K562 (cell line): ENCODE measurements at regions not wholly inside any gene's neighbourhood (a gene's known extent, or its start where the extent isn't known, plus 50 kb on each side); places are given as distances from the start of the nearest gene placed in this dataset.

Source experiments
- ATAC-seq: fragments of 200-7000 bp; cut with Tn5 transposase; 3 replicates; pipeline ENCODE4 v1.9.1; 2020; ENCODE audit warnings: moderate library complexity
- BruUV-seq: library from RNA; stranded (reverse); fragments of 400-500 nt; replicated peaks from 2 replicates; lab custom pipeline; 2021; lab: Mats Ljungman, UMichigan
- CTCF ChIA-PET: fragments of 300-600 bp; formaldehyde crosslinking; extraction: SDS; loops from one replicate; lab custom pipeline; 2021; ENCODE audit warnings: low intra/inter-chr PET ratio; lab: Yijun Ruan, JAX
- POLR2A ChIA-PET: fragments of 300-600, 350-650 bp; sonication (Branson Sonifier 250); formaldehyde crosslinking; extraction: SDS; loops from one replicate; lab custom pipeline; 2021; ENCODE audit warnings: antibody characterized with exemption, inconsistent platforms; lab: Yijun Ruan, JAX
- DNase-seq, 4 experiments: peaks; one replicate each; pipeline versions ENCODE4 v3.0.0 to v3.0.0-alpha.2; 2011 to 2018; ENCODE audit warnings: low spot score in 3 of 4, mixed read lengths in 3 of 4; ENCODE audit errors: extremely low read depth in 1 of 4
- FAIRE-seq: peaks from 2 replicates; lab custom pipeline; 2011; peaks lifted over from hg19 to GRCh38; lab: Jason Lieb, UNC
- H2AFZ ChIP-seq: 2 replicates; pipeline ENCODE4 v1.6.0; 2011; ENCODE audit warnings: low read depth, low read length, control low read depth, inconsistent platforms
- H3K27ac ChIP-seq: fragments of 200-600 bp; 3 replicates; pipeline ENCODE4 v1.8.0; 2011; ENCODE audit warnings: low read depth, mild to moderate bottlenecking, control low read depth, inconsistent platforms, low read length, moderate library complexity, mixed read lengths; ENCODE audit errors: extremely low read depth
- H3K27me3 ChIP-seq, 2 experiments: fragments of 300-600 bp in 1 of 2; 2 replicates in 1 of 2; 3 replicates in 1 of 2; pipeline versions ENCODE4 v1.6.0 to v1.8.0; 2011; ENCODE audit warnings: inconsistent platforms in 2 of 2, low read length in 2 of 2, mild to moderate bottlenecking in 1 of 2, mixed read lengths in 1 of 2, moderate library complexity in 1 of 2; ENCODE audit not compliant: control insufficient read depth in 2 of 2, insufficient read depth in 2 of 2
- H3K36me3 ChIP-seq: fragments of 300-600 bp; 3 replicates; pipeline ENCODE4 v1.8.0; 2011; ENCODE audit warnings: mild to moderate bottlenecking, low read length, inconsistent platforms; ENCODE audit not compliant: control insufficient read depth, insufficient read depth
- H3K4me1 ChIP-seq, 2 experiments: fragments of 200-600 bp in 1 of 2; replicated peaks in 1 of 2; 2 replicates in 1 of 2; 3 replicates in 1 of 2; pipeline versions ENCODE4 v1.5.1 to v1.8.0; 2011; ENCODE audit warnings: inconsistent platforms in 2 of 2, low read length in 2 of 2, mild to moderate bottlenecking in 1 of 2, mixed read lengths in 1 of 2, moderate library complexity in 1 of 2; ENCODE audit not compliant: control insufficient read depth in 2 of 2, insufficient read depth in 2 of 2
- H3K4me2 ChIP-seq: 2 replicates; pipeline ENCODE4 v1.6.1; 2011; ENCODE audit warnings: low read length, control low read depth, inconsistent platforms, mixed read lengths; ENCODE audit not compliant: insufficient read depth
- H3K4me3 ChIP-seq: fragments of 200-600 bp; sonication (generic), shearing (Covaris generic); 2 replicates; pipeline ENCODE4 v1.5.1; 2016; ENCODE audit warnings: control low read depth, inconsistent platforms
- H3K79me2 ChIP-seq: fragments of 200-600 bp; 3 replicates; pipeline ENCODE4 v1.8.0; 2011; ENCODE audit warnings: low read length, inconsistent platforms; ENCODE audit not compliant: control insufficient read depth, insufficient read depth
- H3K9ac ChIP-seq, 2 experiments: 2 replicates each; pipeline versions ENCODE4 v1.6.0 to v1.6.1; 2011; ENCODE audit warnings: low read depth in 2 of 2, low read length in 2 of 2, control low read depth in 1 of 2, inconsistent platforms in 1 of 2, mild to moderate bottlenecking in 1 of 2, mixed read lengths in 1 of 2; ENCODE audit not compliant: insufficient read depth in 1 of 2
- H3K9me1 ChIP-seq: one replicate; pipeline ENCODE4 v1.6.0; 2011; ENCODE audit warnings: inconsistent platforms, mild to moderate bottlenecking, low read length, moderate library complexity; ENCODE audit not compliant: control insufficient read depth, insufficient read depth
- H3K9me3 ChIP-seq: replicated peaks from 2 replicates; pipeline ENCODE4 v1.5.1; 2011; ENCODE audit warnings: low read depth, low read length, inconsistent platforms; ENCODE audit not compliant: control insufficient read depth, insufficient read depth
- H4K20me1 ChIP-seq: replicated peaks from 2 replicates; pipeline ENCODE4 v1.6.1; 2011; ENCODE audit warnings: low read length, inconsistent platforms, mixed read lengths; ENCODE audit not compliant: control insufficient read depth, insufficient read depth
- CBX5 ChIP-seq: IDR thresholded peaks from 2 replicates; pipeline ENCODE4 v1.6.1; 2014; ENCODE audit warnings: low read depth, borderline replicate concordance
- CEBPB ChIP-seq: fragments of 450-650 bp; IDR thresholded peaks from 2 replicates; pipeline ENCODE4 v1.6.1; 2016; ENCODE audit warnings: missing genetic modification characterization, missing compliant biosample characterization
- CHD2 ChIP-seq: IDR thresholded peaks from 2 replicates; pipeline ENCODE4 v1.6.1; 2011; ENCODE audit warnings: low read depth, low read length
- DMBX1 ChIP-seq: fragments of 250-450 bp; sonication (Bioruptor Pico); IDR thresholded peaks from 2 replicates; pipeline ENCODE4 v1.8.0; 2022; ENCODE audit warnings: inconsistent platforms, mild to moderate bottlenecking, moderate library complexity, borderline replicate concordance
- GTF2B ChIP-seq: IDR thresholded peaks from 2 replicates; pipeline ENCODE4 v1.6.1; 2011; ENCODE audit not compliant: insufficient read length; ENCODE audit errors: extremely low read depth
- NCOA1 ChIP-seq: fragments of 450-650 bp; IDR thresholded peaks from 2 replicates; pipeline ENCODE4 v1.6.1; 2016; ENCODE audit warnings: low read depth
- PCBP2 ChIP-seq: fragments of 200-400 bp; formaldehyde crosslinking; IDR thresholded peaks from 2 replicates; pipeline ENCODE4 v1.6.1; 2018; ENCODE audit warnings: low read length, low read depth, mild to moderate bottlenecking, moderate library complexity; ENCODE audit not compliant: poor library complexity, severe bottlenecking
- RBM15 ChIP-seq: fragments of 200-400 bp; formaldehyde crosslinking; IDR thresholded peaks from 2 replicates; pipeline ENCODE4 v1.6.1; 2018; ENCODE audit warnings: mild to moderate bottlenecking, low read length, moderate library complexity; ENCODE audit not compliant: insufficient read depth
- SOX6 ChIP-seq: fragments of 450-650 bp; IDR thresholded peaks from 2 replicates; pipeline ENCODE4 v1.6.1; 2014; ENCODE audit warnings: mild to moderate bottlenecking
- TFE3 ChIP-seq: fragments of 450-650 bp; formaldehyde crosslinking; IDR thresholded peaks from 2 replicates; pipeline ENCODE4 v1.4.0; 2020; ENCODE audit warnings: mild to moderate bottlenecking, mixed read lengths
- ZC3H8 ChIP-seq: fragments of 450-650 bp; IDR thresholded peaks from 2 replicates; pipeline ENCODE4 v1.6.1; 2017
- ZMIZ1 ChIP-seq, 2 experiments: fragments of 150-350 bp in 1 of 2; IDR thresholded peaks; 2 replicates each; pipeline ENCODE4 v1.6.1; 2012 to 2016; ENCODE audit warnings: low read depth in 2 of 2, low read length in 2 of 2, mild to moderate bottlenecking in 1 of 2, moderate library complexity in 1 of 2
- ZNF197 ChIP-seq: fragments of 200-800 bp; sonication (Bioruptor generic); IDR thresholded peaks from 2 replicates; pipeline ENCODE4 v1.6.1; 2016; ENCODE audit warnings: low read depth, missing genetic modification characterization, missing compliant biosample characterization
- ZNF217 ChIP-seq: sonication (generic); formaldehyde crosslinking; IDR thresholded peaks from 2 replicates; pipeline ENCODE4 v1.8.0; 2022; ENCODE audit warnings: mild to moderate bottlenecking, missing genetic modification reagents
- WGBS: fragments of 100-300 bp; shearing (Covaris generic); methylation state at CpG from one replicate; pipeline ENCODE4 v1.1.6; 2016; ENCODE audit warnings: low coverage, mixed read lengths; ENCODE audit not compliant: insufficient coverage; ENCODE audit errors: missing lambda C conversion rate; 5-methylcytosine and 5-hydroxymethylcytosine counted together
- in situ Hi-C: fragments of 300-500 bp; cut with MboI; formaldehyde crosslinking; loops from 4 replicates; pipeline ENCODE4 v1.15.0; 2018; ENCODE audit warnings: inconsistent platforms, mixed read lengths
- intact Hi-C: fragments of 100-400 bp; cut with micrococcal nuclease; formaldehyde crosslinking; loops from 2 replicates; pipeline ENCODE4 v1.14.2; 2022

DNA sequence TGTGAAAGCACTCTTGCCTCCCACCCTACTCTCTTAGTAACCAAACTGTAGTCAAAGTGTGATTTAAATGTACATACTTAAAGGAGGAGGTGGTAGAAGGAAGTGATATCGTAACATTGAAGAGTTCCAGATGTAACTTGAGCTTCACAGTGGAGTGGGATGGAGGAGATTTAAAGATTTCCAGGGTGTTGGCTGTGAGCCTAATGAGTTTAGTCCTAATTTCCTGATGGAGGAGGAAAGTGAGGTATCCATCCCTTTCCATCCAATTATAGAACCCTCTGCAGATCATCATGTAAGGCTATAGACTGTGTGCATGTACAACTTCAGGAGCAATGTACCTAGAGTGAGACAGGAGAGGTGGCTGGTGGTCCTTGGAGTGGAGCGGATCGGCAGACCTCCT, 1163.9 kb upstream of the SEMA6A start:
- H2AFZ ChIP-seq = no peak overlapping the region
- H3K9me1 ChIP-seq = no peaks in the 10 kb centered on the region
- H3K27me3 ChIP-seq = no peaks in the 10 kb centered on the region
- no peak overlapping the region for H3K9ac ChIP-seq
- WGBS = 5% methylated on average over 3 of the region's 3 CpGs
- in situ Hi-C loops = no loop called here
- H3K36me3 ChIP-seq = no peaks in the 10 kb centered on the region
- DNase-seq = no peak
- ATAC-seq = no peak
- no peak overlapping the region for H3K27ac ChIP-seq
- no peaks in the 10 kb centered on the region for H3K79me2 ChIP-seq
- no peak for FAIRE-seq
- TF ChIP-seq ZNF197 (CRISPR knock-in tag) = no peak
- TF ChIP-seq CHD2 = no peak
- no peak for TF ChIP-seq ZNF217 (CRISPR knock-in tag)
- no peak for TF ChIP-seq SOX6
- TF ChIP-seq TFE3 (CRISPR knock-in tag) = no peak
- no peak for TF ChIP-seq CEBPB (tag)
- TF ChIP-seq RBM15 = no peak
- TF ChIP-seq DMBX1 (CRISPR knock-in tag) = no peak
- no peak for TF ChIP-seq NCOA1
- no peak for TF ChIP-seq CBX5
- no peak for TF ChIP-seq GTF2B
- TF ChIP-seq ZMIZ1 (IDR thresholded peaks at IDR 0.05; ENCODE audit: low read depth in 2 of 2, low read length in 2 of 2) = no peak
- TF ChIP-seq ZC3H8 = no peak
- TF ChIP-seq PCBP2 = no peak
- ChIA-PET CTCF (interaction anchor here (0.6 kb wide), 1 partner anchor 124 kb away, joined by 3 read pairs; no protein-coding TSS in a partner anchor), POLR2A (no interaction called here)
- H3K4me2 ChIP-seq = no peak overlapping the region
- no peaks in the 10 kb centered on the region; the same call in 1 of the 2 replicates for H3K9me3 ChIP-seq
- intact Hi-C loops = no loop called here
- no peaks in the 10 kb centered on the region for H4K20me1 ChIP-seq
- no peaks in the 10 kb centered on the region for H3K4me1 ChIP-seq
- no TSS peak for BruUV-seq
- no peak overlapping the region for H3K4me3 ChIP-seq
